ENCODE measurements at regions not wholly inside any gene's neighbourhood (a gene's known extent, or its start where the extent isn't known, plus 50 kb on each side); places are given as distances from the start of the nearest gene placed in this dataset.

GRCh38 chr4:3856604-3857204, 90.5 kb downstream of the ADRA2C start:
- no peak for TF ChIP-seq CTCF (IDR thresholded peaks at IDR 0.05; ENCODE audit: borderline replicate concordance, control extremely low read depth, extremely low read depth, insufficient read depth, missing control alignments)
- in situ Hi-C loops (cut with MboI; ENCODE audit: low sequenced_read_pairs, unreplicated experiment) = no loop called here
- no peak for DNase-seq (ENCODE audit: low spot score)

GRCh38 chr4:3857269-3857926, 91.2 kb downstream of the ADRA2C start:
- no peak for DNase-seq (ENCODE audit: low spot score)
- in situ Hi-C loops (cut with MboI; ENCODE audit: low sequenced_read_pairs, unreplicated experiment) = no loop called here
- TF ChIP-seq CTCF (IDR thresholded peaks at IDR 0.05; ENCODE audit: borderline replicate concordance, control extremely low read depth, extremely low read depth, insufficient read depth, missing control alignments) = no peak

DNA sequence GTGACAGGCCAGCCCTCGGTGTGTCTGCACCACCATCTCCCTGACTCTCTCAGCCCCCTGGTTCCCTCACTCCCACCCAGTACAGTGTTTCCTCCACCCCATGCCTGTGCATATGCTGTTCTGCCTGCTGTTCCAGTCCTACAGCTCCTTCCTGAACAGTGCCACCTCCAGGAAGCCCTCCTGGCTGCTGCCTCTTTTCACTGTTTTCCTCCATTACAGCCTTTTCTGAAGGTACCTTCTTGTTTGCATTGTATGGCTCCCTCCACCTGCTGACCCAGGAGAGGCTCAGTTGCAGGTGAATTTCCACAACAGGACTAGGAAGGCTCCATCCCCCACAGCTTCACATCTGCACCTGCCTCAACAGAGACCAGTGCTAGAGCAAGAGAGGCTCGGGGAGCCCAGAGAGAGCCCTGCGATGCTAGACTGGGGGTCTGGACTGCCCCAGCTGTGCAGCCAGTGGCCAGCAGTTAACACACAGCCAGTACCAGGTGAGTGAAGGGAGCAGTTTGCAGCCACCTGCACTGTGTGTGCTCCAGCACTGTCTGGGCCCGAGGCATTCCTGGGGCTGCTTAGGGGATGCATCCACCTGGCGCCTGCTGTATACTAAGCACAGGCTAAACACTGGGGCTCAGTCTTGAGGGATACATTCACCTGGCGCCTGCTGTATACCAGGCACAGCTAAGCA, 92.0 kb downstream of the ADRA2C start:
- in situ Hi-C loops (cut with MboI; ENCODE audit: low sequenced_read_pairs, unreplicated experiment) = no loop called here
- no peak for TF ChIP-seq CTCF (IDR thresholded peaks at IDR 0.05; ENCODE audit: borderline replicate concordance, control extremely low read depth, extremely low read depth, insufficient read depth, missing control alignments)
- DNase-seq (ENCODE audit: low spot score) = no peak

GRCh38 chr4:3858765-3859388, 92.7 kb downstream of the ADRA2C start:
- in situ Hi-C loops (cut with MboI; ENCODE audit: low sequenced_read_pairs, unreplicated experiment) = no loop called here
- no peak for DNase-seq (ENCODE audit: low spot score)
- TF ChIP-seq CTCF (IDR thresholded peaks at IDR 0.05; ENCODE audit: borderline replicate concordance, control extremely low read depth, extremely low read depth, insufficient read depth, missing control alignments) = no peak

DNA sequence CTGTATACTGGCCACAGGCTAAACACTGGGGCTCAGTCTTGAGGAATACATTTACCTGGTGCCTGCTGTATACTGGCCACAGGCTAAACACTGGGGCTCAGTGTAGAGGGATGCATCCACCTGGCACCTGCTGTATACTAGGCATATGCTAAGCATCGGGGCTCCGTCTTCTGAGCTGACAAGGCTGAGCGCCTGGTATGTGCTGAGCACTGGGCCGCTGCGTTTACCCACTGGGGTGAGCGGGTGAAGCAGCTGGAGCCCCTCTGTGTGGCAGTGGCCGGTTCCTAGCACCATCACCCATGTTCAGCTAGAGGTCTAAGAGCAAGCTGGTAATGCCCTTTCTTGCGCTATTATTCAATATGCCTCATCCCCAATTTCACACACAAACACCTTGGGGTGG, 93.4 kb downstream of the ADRA2C start:
- in situ Hi-C loops (cut with MboI; ENCODE audit: low sequenced_read_pairs, unreplicated experiment) = no loop called here
- TF ChIP-seq CTCF (IDR thresholded peaks at IDR 0.05; ENCODE audit: borderline replicate concordance, control extremely low read depth, extremely low read depth, insufficient read depth, missing control alignments) = no peak
- no peak for DNase-seq (ENCODE audit: low spot score)

GRCh38 chr4:3860061-3860912, 94.1 kb downstream of the ADRA2C start:
- no peak for DNase-seq (ENCODE audit: low spot score)
- in situ Hi-C loops (cut with MboI; ENCODE audit: low sequenced_read_pairs, unreplicated experiment) = no loop called here
- TF ChIP-seq CTCF (IDR thresholded peaks at IDR 0.05; ENCODE audit: borderline replicate concordance, control extremely low read depth, extremely low read depth, insufficient read depth, missing control alignments) = no peak
